Testis (tissue), 2 donors: ENCODE measurements at regions not wholly inside any gene's neighbourhood (a gene's known extent, or its start where the extent isn't known, plus 50 kb on each side); places are given as distances from the start of the nearest gene placed in this dataset.
"Not testable (repeated sequence)": the region's sequence is repeated elsewhere in the genome, so short reads cannot be mapped to it uniquely, and the experiment has no call there.

Experiments
- DNase-seq: peaks from one replicate; pipeline ENCODE4 v3.0.0-alpha.2; 2019
- H3K27ac ChIP-seq, 2 donors: fragments of 200-600 bp; sonication (generic); one replicate each; pipeline ENCODE4 v1.5.1; 2019
- H3K27me3 ChIP-seq: fragments of 200-600 bp; sonication (generic); one replicate; pipeline ENCODE4 v1.5.1; 2019
- H3K36me3 ChIP-seq: fragments of 200-600 bp; sonication (generic); one replicate; pipeline ENCODE4 v1.5.1; 2017; ENCODE audit warnings: low read depth; ENCODE audit errors: missing control alignments
- H3K4me1 ChIP-seq: fragments of 200-600 bp; sonication (generic); one replicate; pipeline ENCODE4 v1.5.1; 2019
- H3K4me3 ChIP-seq, 2 donors: fragments of 200-600 bp; sonication (generic); one replicate each; pipeline ENCODE4 v1.5.1; 2017 to 2019
- H3K9me3 ChIP-seq: fragments of 200-600 bp; sonication (generic); one replicate; pipeline ENCODE4 v1.5.1; 2017
- CTCF ChIP-seq, 3 experiments: fragments of 450-650 bp in 2 of 3; fragments of 200-600 bp in 1 of 3; sonication (generic) in 1 of 3; IDR thresholded peaks; one replicate each; pipeline ENCODE4 v1.5.1; 2016 to 2019; ENCODE audit warnings: antibody characterized with exemption in 3 of 3, mild to moderate bottlenecking in 2 of 3, moderate library complexity in 1 of 3
- POLR2A ChIP-seq: fragments of 450-650 bp; IDR thresholded peaks from one replicate; pipeline ENCODE4 v1.6.1; 2017; ENCODE audit warnings: antibody characterized with exemption, mild to moderate bottlenecking, moderate library complexity
- WGBS, 2 donors: methylation state at CpG; one replicate each; pipeline ENCODE4 v1.1.5; 2018; 5-methylcytosine and 5-hydroxymethylcytosine counted together
- intact Hi-C: fragments of 100-400 bp; cut with DNase I; formaldehyde crosslinking; loops from one replicate; pipeline ENCODE4 v1.15.1; 2023; ENCODE audit warnings: low total_unique reads

- Histone ChIP-seq H3K27ac (no peak overlapping the region), H3K27me3 (no peaks in the 10 kb centered on the region), H3K4me1 (no peaks in the 10 kb centered on the region), H3K9me3 (no peaks in the 10 kb centered on the region), H3K4me3 (no peak overlapping the region), H3K36me3 (no peaks in the 10 kb centered on the region)
- TF ChIP-seq POLR2A (no peak), CTCF (IDR thresholded peaks at IDR 0.05) (no peak)
- WGBS, 2 donors = 90 to 98% methylated on average over 6 of the region's 6 CpGs
- no peak for DNase-seq
- intact Hi-C loops = no loop called here
These were observed 594.7 kb downstream of the RAPGEF2 start for GRCh38 chr4:159697322-159698283.

- TF ChIP-seq CTCF (IDR thresholded peaks at IDR 0.05) (no peak), POLR2A (no peak)
- Histone ChIP-seq H3K36me3 (no peaks in the 10 kb centered on the region), H3K27me3 (no peaks in the 10 kb centered on the region), H3K27ac (no peak overlapping the region), H3K4me3 (no peak overlapping the region), H3K4me1 (no peaks in the 10 kb centered on the region), H3K9me3 (no peaks in the 10 kb centered on the region)
- intact Hi-C loops = no loop called here
- no peak for DNase-seq
- WGBS, 2 donors = 89 to 97% methylated on average over 3 of the region's 3 CpGs
These were observed 595.5 kb downstream of the RAPGEF2 start for GRCh38 chr4:159698336-159698735.

- no peak overlapping the region for H3K27ac ChIP-seq
- no peaks in the 10 kb centered on the region for H3K36me3 ChIP-seq
- no peak overlapping the region for H3K4me3 ChIP-seq
- no peaks in the 10 kb centered on the region for H3K9me3 ChIP-seq
- no peaks in the 10 kb centered on the region for H3K4me1 ChIP-seq
- no peak for DNase-seq
- intact Hi-C loops = no loop called here
- H3K27me3 ChIP-seq = no peaks in the 10 kb centered on the region
- TF ChIP-seq CTCF (IDR thresholded peaks at IDR 0.05) (no peak), POLR2A (no peak)
- 100% methylated on average over 2 of the region's 2 CpGs for WGBS, 2 donors
These were observed 599.3 kb downstream of the RAPGEF2 start for GRCh38 chr4:159702200-159702599.

- no peak for DNase-seq
- Histone ChIP-seq H3K4me3 (no peak overlapping the region), H3K9me3 (no peaks in the 10 kb centered on the region), H3K4me1 (no peaks in the 10 kb centered on the region), H3K27ac (no peak overlapping the region), H3K27me3 (no peaks in the 10 kb centered on the region), H3K36me3 (no peaks in the 10 kb centered on the region)
- TF ChIP-seq POLR2A (no peak), CTCF (IDR thresholded peaks at IDR 0.05) (no peak)
- intact Hi-C loops = no loop called here
These were observed 602.5 kb downstream of the RAPGEF2 start for GRCh38 chr4:159705334-159705733.

GRCh38 chr4:159706704-159707103 lies 603.8 kb downstream of the RAPGEF2 start:
- intact Hi-C loops = no loop called here
- Histone ChIP-seq H3K4me1 (no peaks in the 10 kb centered on the region), H3K9me3 (no peaks in the 10 kb centered on the region), H3K27me3 (no peaks in the 10 kb centered on the region), H3K4me3 (no peak overlapping the region), H3K36me3 (no peaks in the 10 kb centered on the region), H3K27ac (no peak overlapping the region)
- DNase-seq = no peak
- no peak for TF ChIP-seq CTCF (IDR thresholded peaks at IDR 0.05)
- TF ChIP-seq POLR2A = no peak

- DNase-seq, H3K4me1 ChIP-seq, H3K27me3 ChIP-seq, H3K4me3 ChIP-seq, H3K9me3 ChIP-seq, H3K27ac ChIP-seq, intact Hi-C loops, H3K36me3 ChIP-seq: not testable (repeated sequence)
- WGBS, 2 donors = 86 to 94% methylated on average over 25 of the region's 25 CpGs
These were observed 612.3 kb downstream of the RAPGEF2 start for GRCh38 chr4:159715180-159715579.
